RWPE2 (cell line): ENCODE measurements at regions not wholly inside any gene's neighbourhood (a gene's known extent, or its start where the extent isn't known, plus 50 kb on each side); places are given as distances from the start of the nearest gene placed in this dataset.

ENCODE experiments used
- ATAC-seq: fragments of 200-7000 bp; cut with Tn5 transposase; 3 replicates; pipeline ENCODE4 v1.9.1; 2021; ENCODE audit warnings: low read depth
- DNase-seq: peaks from one replicate; pipeline ENCODE4 v3.0.0-alpha.2; 2020; ENCODE audit warnings: low spot score
- H3K27ac ChIP-seq: fragments of 450-650 bp; 2 replicates; pipeline ENCODE4 v1.5.1; 2017; ENCODE audit warnings: mild to moderate bottlenecking; ENCODE audit not compliant: poor library complexity, severe bottlenecking
- H3K27me3 ChIP-seq: fragments of 250-450 bp; sonication (Bioruptor Pico); 2 replicates; pipeline ENCODE4 v1.5.1; 2021; ENCODE audit warnings: mild to moderate bottlenecking, moderate library complexity; ENCODE audit not compliant: insufficient read depth, poor library complexity, severe bottlenecking
- H3K36me3 ChIP-seq: fragments of 250-450 bp; sonication (Bioruptor Pico); 2 replicates; pipeline ENCODE4 v1.5.1; 2020; ENCODE audit warnings: low read depth, mild to moderate bottlenecking, moderate library complexity
- H3K4me1 ChIP-seq: fragments of 250-450 bp; sonication (Bioruptor Pico); 2 replicates; pipeline ENCODE4 v1.5.1; 2021; ENCODE audit warnings: mild to moderate bottlenecking, moderate library complexity; ENCODE audit not compliant: insufficient read depth, poor library complexity, severe bottlenecking
- H3K4me3 ChIP-seq: fragments of 250-450 bp; sonication (Bioruptor Pico); 2 replicates; pipeline ENCODE4 v1.5.1; 2021; ENCODE audit warnings: mild to moderate bottlenecking, moderate library complexity; ENCODE audit not compliant: severe bottlenecking
- H3K9me3 ChIP-seq: fragments of 250-450 bp; sonication (Bioruptor Pico); 2 replicates; pipeline ENCODE4 v1.5.1; 2021; ENCODE audit warnings: mild to moderate bottlenecking, moderate library complexity; ENCODE audit not compliant: severe bottlenecking
- CTCF ChIP-seq: fragments of 450-650 bp; IDR thresholded peaks from one replicate; pipeline ENCODE4 v1.5.1; 2017; ENCODE audit warnings: mild to moderate bottlenecking, moderate library complexity; ENCODE audit not compliant: poor library complexity, severe bottlenecking

- TF ChIP-seq CTCF = no peak
- DNase-seq (no peak), ATAC-seq (no peak)
- no peaks in the 10 kb centered on the region for H3K36me3 ChIP-seq
- no peaks in the 10 kb centered on the region for H3K9me3 ChIP-seq
- no peaks in the 10 kb centered on the region for H3K27me3 ChIP-seq
- peaks cover 4% of the 10 kb centered on the region for H3K4me1 ChIP-seq
- H3K4me3 ChIP-seq = no peak overlapping the region
- H3K27ac ChIP-seq = no peak overlapping the region
Observed at GRCh38 chr5:173816728-173817127, 71.4 kb upstream of the CPEB4 start.

DNA sequence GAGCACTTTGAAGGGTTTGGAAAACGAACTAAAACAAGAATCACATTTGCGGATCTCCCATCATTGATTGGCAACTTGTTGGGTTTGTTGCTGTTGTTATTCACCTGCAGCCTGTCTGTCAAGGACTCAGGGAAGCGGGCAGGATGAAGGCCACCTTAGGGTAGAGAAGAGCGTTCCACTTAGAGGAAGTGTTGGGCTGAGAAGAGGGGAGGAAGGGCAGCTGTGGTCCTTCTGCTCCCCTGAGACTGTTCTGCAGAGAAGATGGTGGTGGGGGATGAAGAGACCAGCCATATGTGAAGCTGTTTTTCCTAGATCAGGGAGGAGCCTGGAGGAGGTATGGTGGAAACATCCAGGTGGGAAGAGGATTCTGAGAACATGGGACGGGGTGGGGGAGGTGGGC, 70.6 kb upstream of the CPEB4 start:
- H3K36me3 ChIP-seq = no peaks in the 10 kb centered on the region
- H3K27ac ChIP-seq = no peak overlapping the region
- no peak for ATAC-seq

DNA sequence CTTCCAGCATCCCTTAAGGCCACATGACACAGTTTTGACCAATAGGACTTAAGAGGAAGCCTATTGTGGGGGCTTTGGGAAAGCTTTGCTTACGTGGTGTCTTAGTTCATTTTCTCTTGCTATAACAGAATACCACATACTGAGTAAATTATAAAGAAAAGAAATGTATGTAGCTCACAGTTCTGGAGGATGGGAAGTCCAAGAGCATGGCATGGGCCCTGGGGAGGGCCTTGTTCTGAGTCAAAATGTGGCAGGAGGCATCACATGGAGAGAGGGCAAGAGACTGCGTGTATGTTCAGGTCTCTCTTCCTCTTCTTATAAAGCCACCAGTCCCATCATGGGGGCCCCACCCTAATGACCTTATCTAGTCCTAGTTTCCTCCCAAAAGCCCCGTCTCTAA, 68.6 kb upstream of the CPEB4 start:
- H3K4me3 ChIP-seq = no peak overlapping the region
- TF ChIP-seq CTCF = no peak
- peaks cover 8% of the 10 kb centered on the region for H3K4me1 ChIP-seq

More for the DNA sequence above, 70.6 kb upstream of the CPEB4 start:
- H3K4me1 ChIP-seq = peaks cover 4% of the 10 kb centered on the region
- H3K27me3 ChIP-seq = no peaks in the 10 kb centered on the region
- no peak for TF ChIP-seq CTCF
- no peaks in the 10 kb centered on the region for H3K9me3 ChIP-seq
- H3K4me3 ChIP-seq = no peak overlapping the region
- no peak for DNase-seq

GRCh38 chr5:173823274-173823644, 64.9 kb upstream of the CPEB4 start:
- no peak overlapping the region for H3K4me3 ChIP-seq
- H3K4me1 ChIP-seq = peaks cover 10% of the 10 kb centered on the region
- H3K36me3 ChIP-seq = no peaks in the 10 kb centered on the region
- H3K9me3 ChIP-seq = no peaks in the 10 kb centered on the region
- ATAC-seq (no peak), DNase-seq (no peak)
- no peak for TF ChIP-seq CTCF
- H3K27ac ChIP-seq = no peak overlapping the region
- H3K27me3 ChIP-seq = no peaks in the 10 kb centered on the region

More for the DNA sequence above, 68.6 kb upstream of the CPEB4 start:
- Histone ChIP-seq H3K27ac (no peak overlapping the region), H3K27me3 (no peaks in the 10 kb centered on the region), H3K9me3 (no peaks in the 10 kb centered on the region), H3K36me3 (no peaks in the 10 kb centered on the region)
- ATAC-seq = no peak
- DNase-seq = no peak

DNA sequence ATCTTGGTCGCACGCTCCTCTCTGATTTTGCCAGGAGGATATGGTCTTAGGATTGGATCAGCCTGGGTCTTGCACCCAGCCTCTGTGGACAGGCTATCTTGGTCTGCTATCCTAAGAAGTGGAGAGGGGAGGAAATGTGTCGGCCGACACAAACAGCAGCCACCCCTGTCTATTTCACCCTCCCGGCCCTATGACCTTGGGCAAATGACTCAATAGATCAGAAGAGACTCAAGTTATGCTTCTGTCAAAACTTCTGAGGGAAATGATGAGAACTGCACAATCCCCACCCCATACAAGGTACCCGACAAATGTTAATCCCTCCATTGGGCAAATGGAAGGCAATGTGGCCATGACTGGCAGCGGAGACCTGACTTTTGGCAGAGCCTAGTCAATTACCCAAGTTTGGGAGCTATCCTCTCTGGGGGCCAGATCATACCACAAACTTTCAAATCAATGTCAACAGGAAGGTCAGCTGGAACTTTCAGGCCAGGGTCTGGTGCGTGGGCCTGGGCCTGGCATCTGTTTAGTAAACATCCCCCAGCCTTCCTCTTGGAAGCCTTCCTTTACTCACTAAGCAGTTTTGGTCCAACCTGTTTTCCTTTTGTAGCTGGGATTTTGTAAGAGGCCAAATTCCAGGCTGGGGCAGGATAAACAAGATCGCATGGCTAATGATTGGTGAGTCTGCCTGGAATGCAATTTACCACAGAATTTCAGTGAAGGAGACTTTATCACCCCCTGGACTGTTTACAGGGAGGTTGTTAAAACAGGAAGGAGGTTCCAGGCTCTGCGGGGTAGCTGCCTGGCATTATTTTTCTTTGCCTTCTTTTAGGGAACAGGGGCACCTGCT, 64.2 kb upstream of the CPEB4 start:
- Histone ChIP-seq H3K27me3 (no peaks in the 10 kb centered on the region), H3K9me3 (no peaks in the 10 kb centered on the region), H3K4me3 (no peak overlapping the region), H3K27ac (no peak overlapping the region), H3K36me3 (no peaks in the 10 kb centered on the region), H3K4me1 (peaks cover 10% of the 10 kb centered on the region)
- peak; percentile 94 for ATAC-seq
- no peak for DNase-seq
- no peak for TF ChIP-seq CTCF
